ENCODE measurements at regions not wholly inside any gene's neighbourhood (a gene's known extent, or its start where the extent isn't known, plus 50 kb on each side); places are given as distances from the start of the nearest gene placed in this dataset.
"Not testable (repeated sequence)": the region's sequence is repeated elsewhere in the genome, so short reads cannot be mapped to it uniquely, and the experiment has no call there.

- no peak for DNase-seq (ENCODE audit: low read depth)
Measured at GRCh38 chrX:55142206-55142918, 53.5 kb downstream of the PAGE2 start.

- DNase-seq (ENCODE audit: low read depth) = no peak
Measured at GRCh38 chrX:55142919-55143310, 54.1 kb downstream of the PAGE2 start.

- DNase-seq (ENCODE audit: low read depth) = no peak
Measured at GRCh38 chrX:55143621-55144020, 54.8 kb downstream of the PAGE2 start.

- no peak for DNase-seq (ENCODE audit: low read depth)
Measured at GRCh38 chrX:55144697-55145096, 55.9 kb downstream of the PAGE2 start.

- no peak for DNase-seq (ENCODE audit: low read depth)
Measured at GRCh38 chrX:55149242-55149641, 60.4 kb downstream of the PAGE2 start.

- DNase-seq (ENCODE audit: low read depth) = no peak
Measured at GRCh38 chrX:55151199-55151598, 62.4 kb downstream of the PAGE2 start.

GRCh38 chrX:55159551-55159950 is 60.6 kb upstream of the PAGE5 start:
- no peak for DNase-seq (ENCODE audit: low read depth)

- peak; percentile 77 for DNase-seq (ENCODE audit: low read depth)
Measured at GRCh38 chrX:55160685-55161552, 59.2 kb upstream of the PAGE5 start.

GRCh38 chrX:55161581-55161980 is 58.6 kb upstream of the PAGE5 start:
- no peak for DNase-seq (ENCODE audit: low read depth)

- DNase-seq (ENCODE audit: low read depth) = no peak
Measured at GRCh38 chrX:55163171-55163570, 57.0 kb upstream of the PAGE5 start.

GRCh38 chrX:55165026-55165425 is 55.1 kb upstream of the PAGE5 start:
- not testable (repeated sequence) for DNase-seq (ENCODE audit: low read depth)

GRCh38 chrX:55167124-55167803 is 52.9 kb upstream of the PAGE5 start:
- no peak for DNase-seq (ENCODE audit: low read depth)

GRCh38 chrX:55167901-55168300 is 52.2 kb upstream of the PAGE5 start:
- no peak for DNase-seq (ENCODE audit: low read depth)

GRCh38 chrX:55169782-55170181 is 50.4 kb upstream of the PAGE5 start:
- DNase-seq (ENCODE audit: low read depth) = no peak

Data from stimulated activated CD8-positive, alpha-beta memory T cell treated with anti-CD3 and anti-CD28 coated beads, Interleukin-4, amount 100 ng/mL, for 24 hours (primary cell).